ENCODE measurements at regions not wholly inside any gene's neighbourhood (a gene's known extent, or its start where the extent isn't known, plus 50 kb on each side); places are given as distances from the start of the nearest gene placed in this dataset.

- TF ChIP-seq, protein P1, sequence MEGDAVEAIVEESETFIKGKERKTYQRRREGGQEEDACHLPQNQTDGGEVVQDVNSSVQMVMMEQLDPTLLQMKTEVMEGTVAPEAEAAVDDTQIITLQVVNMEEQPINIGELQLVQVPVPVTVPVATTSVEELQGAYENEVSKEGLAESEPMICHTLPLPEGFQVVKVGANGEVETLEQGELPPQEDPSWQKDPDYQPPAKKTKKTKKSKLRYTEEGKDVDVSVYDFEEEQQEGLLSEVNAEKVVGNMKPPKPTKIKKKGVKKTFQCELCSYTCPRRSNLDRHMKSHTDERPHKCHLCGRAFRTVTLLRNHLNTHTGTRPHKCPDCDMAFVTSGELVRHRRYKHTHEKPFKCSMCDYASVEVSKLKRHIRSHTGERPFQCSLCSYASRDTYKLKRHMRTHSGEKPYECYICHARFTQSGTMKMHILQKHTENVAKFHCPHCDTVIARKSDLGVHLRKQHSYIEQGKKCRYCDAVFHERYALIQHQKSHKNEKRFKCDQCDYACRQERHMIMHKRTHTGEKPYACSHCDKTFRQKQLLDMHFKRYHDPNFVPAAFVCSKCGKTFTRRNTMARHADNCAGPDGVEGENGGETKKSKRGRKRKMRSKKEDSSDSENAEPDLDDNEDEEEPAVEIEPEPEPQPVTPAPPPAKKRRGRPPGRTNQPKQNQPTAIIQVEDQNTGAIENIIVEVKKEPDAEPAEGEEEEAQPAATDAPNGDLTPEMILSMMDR (IDR thresholded peaks at IDR 0.05; ENCODE audit: poor library complexity), result no peak
- TF ChIP-seq EZH2 (IDR thresholded peaks at IDR 0.05; ENCODE audit: borderline replicate concordance) (no peak), EZH2phosphoT487 (IDR thresholded peaks at IDR 0.05; ENCODE audit: low read depth, severe bottlenecking, unreplicated experiment) (no peak)
Measured at GRCh38 chr4:15215109-15215508, 212.7 kb upstream of the C1QTNF7 start.
